ENCODE measurements at regions not wholly inside any gene's neighbourhood (a gene's known extent, or its start where the extent isn't known, plus 50 kb on each side); places are given as distances from the start of the nearest gene placed in this dataset.
A peak's percentile ranks its signal among the peaks of the same experiment; 100 is the strongest.

DNA sequence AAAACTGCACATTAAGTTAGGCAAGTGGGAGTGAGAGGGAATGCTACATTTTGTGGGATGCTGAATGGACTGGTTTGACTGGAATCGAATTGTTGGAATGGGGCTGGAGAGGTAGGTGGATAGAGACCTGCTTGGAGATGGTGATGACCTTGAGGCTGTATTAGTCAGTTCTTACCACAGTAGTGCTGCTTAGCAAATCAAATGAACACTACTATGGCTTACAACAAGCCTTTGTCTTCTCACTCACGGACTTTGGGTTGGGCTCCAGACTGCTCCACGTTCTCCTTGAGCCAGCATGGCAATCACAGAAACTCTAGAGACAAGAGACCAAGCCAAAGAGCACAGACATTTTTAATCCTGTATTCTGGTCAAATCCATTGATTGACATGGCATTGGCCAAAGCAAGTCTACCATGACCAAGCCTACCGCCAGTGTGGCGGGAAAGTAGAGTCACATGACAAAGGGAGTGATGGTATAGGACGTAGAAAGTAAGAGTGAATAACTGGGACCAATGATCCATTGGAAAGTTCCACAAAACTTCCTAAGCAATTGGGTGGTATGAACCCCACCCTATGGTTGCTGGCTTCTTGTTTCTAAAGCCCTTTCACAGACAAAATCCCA, 70.3 kb upstream of the FOXP4 start:
- 96% methylated on average over 4 of the region's 6 CpGs for WGBS (ENCODE audit: insufficient coverage)
- ChIA-PET POLR2A (no interaction called here), CTCF (interaction anchor here (0.9 to 1.6 kb wide), 2 partner anchors 19 to 113 kb away, joined by 3 to 4 read pairs; no protein-coding TSS in a partner anchor)
- DNase-seq, result no peak
- Histone ChIP-seq H3K27ac (ENCODE audit: insufficient read depth in 1 of 2, low read depth in 1 of 2, low read length in 2 of 2, poor library complexity in 1 of 2, severe bottlenecking in 2 of 2) (no peak overlapping the region), H3K9me3 (ENCODE audit: control extremely low read depth in 1 of 5, control insufficient read depth in 4 of 5, insufficient read depth in 2 of 5, low read depth in 1 of 5, low read length in 4 of 5) (no peaks in the 10 kb centered on the region), H3K36me3 (ENCODE audit: control insufficient read depth in 4 of 4, insufficient read depth in 4 of 4, low read length in 3 of 4) (no peaks in the 10 kb centered on the region), H3K27me3 (replicated peaks in 2 of 5; ENCODE audit: control insufficient read depth in 4 of 5, insufficient read depth in 5 of 5, low read length in 4 of 5) (peaks cover 0 to 48% (median 9%) of the 10 kb centered on the region in 5 experiments), H3K4me3 (ENCODE audit: control insufficient read depth in 1 of 7, extremely low read depth in 1 of 7, insufficient read depth in 4 of 7, low read depth in 2 of 7, low read length in 6 of 7) (no peak overlapping the region), H3K4me1 (ENCODE audit: control extremely low read depth in 1 of 4, control insufficient read depth in 4 of 4, insufficient read depth in 4 of 4, low read length in 3 of 4) (peaks cover 0 to under 1% (median 0%) of the 10 kb centered on the region in 4 experiments)

DNA sequence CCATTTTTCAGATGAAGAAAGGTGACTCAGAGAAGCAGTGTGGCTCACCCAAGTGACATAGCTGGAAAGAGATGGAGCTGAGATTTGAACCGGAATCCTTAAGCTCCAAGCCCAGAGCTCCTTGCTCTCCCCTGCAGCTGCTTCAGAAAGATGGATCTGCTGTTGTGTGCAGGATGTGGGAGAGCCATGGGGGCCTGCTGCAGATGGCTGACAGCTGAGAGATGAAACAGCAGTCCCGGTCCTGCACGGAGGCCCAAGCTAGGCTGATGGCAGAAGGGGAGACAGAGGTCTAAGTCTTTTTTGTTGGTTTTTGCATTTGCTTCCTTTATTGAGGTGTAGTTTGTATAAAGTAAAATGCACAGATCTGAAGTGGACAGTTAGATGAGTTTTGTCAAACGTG, 69.8 kb upstream of the FOXP4 start:
- WGBS (ENCODE audit: insufficient coverage), result 79% methylated on average over 2 of the region's 4 CpGs
- Histone ChIP-seq H3K4me1 (ENCODE audit: control extremely low read depth in 1 of 4, control insufficient read depth in 4 of 4, insufficient read depth in 4 of 4, low read length in 3 of 4) (no peaks in the 10 kb centered on the region), H3K27me3 (replicated peaks in 2 of 5; ENCODE audit: control insufficient read depth in 4 of 5, insufficient read depth in 5 of 5, low read length in 4 of 5) (peaks cover 0 to 42% (median 7%) of the 10 kb centered on the region in 5 experiments), H3K4me3 (ENCODE audit: control insufficient read depth in 1 of 7, extremely low read depth in 1 of 7, insufficient read depth in 4 of 7, low read depth in 2 of 7, low read length in 6 of 7) (no peak overlapping the region), H3K27ac (ENCODE audit: insufficient read depth in 1 of 2, low read depth in 1 of 2, low read length in 2 of 2, poor library complexity in 1 of 2, severe bottlenecking in 2 of 2) (no peak overlapping the region), H3K36me3 (ENCODE audit: control insufficient read depth in 4 of 4, insufficient read depth in 4 of 4, low read length in 3 of 4) (no peaks in the 10 kb centered on the region), H3K9me3 (ENCODE audit: control extremely low read depth in 1 of 5, control insufficient read depth in 4 of 5, insufficient read depth in 2 of 5, low read depth in 1 of 5, low read length in 4 of 5) (no peaks in the 10 kb centered on the region)
- ChIA-PET POLR2A (no interaction called here), CTCF (interaction anchor here (0.9 to 1.6 kb wide), 2 partner anchors 20 to 112 kb away, joined by 3 to 4 read pairs; no protein-coding TSS in a partner anchor)
- DNase-seq, result no peak

DNA sequence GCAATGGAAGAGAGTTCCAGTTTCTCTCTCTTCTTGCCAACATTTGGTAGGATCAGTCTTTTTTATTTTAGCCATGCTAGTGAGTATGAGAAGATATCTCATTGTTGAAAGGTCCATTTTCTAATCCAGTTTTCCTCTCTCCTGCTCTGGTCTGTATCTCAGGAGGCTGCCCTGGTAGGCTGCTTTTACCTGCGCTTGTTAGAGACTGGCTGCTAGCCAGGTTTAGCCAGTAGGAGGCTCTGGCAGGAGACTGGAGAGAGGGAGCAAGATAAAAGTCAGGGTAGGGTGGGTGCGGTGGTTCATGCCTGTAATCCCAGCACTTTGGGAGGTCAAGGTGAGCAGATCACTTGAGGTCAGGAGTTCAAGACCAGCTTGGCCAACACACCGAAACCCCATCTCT, 68.6 kb upstream of the FOXP4 start:
- H3K36me3 ChIP-seq (ENCODE audit: control insufficient read depth in 4 of 4, insufficient read depth in 4 of 4, low read length in 3 of 4), result no peaks in the 10 kb centered on the region
- DNase-seq, result no peak
- H3K27ac ChIP-seq (ENCODE audit: insufficient read depth in 1 of 2, low read depth in 1 of 2, low read length in 2 of 2, poor library complexity in 1 of 2, severe bottlenecking in 2 of 2), result no peak overlapping the region
- 94% methylated on average over 2 of the region's 3 CpGs for WGBS (ENCODE audit: insufficient coverage)
- ChIA-PET POLR2A (no interaction called here), CTCF (interaction anchor here (1.2 to 1.4 kb wide), 2 partner anchors 16 to 17 kb away, joined by 3 to 5 read pairs; no protein-coding TSS in a partner anchor)
- H3K9me3 ChIP-seq (ENCODE audit: control extremely low read depth in 1 of 5, control insufficient read depth in 4 of 5, insufficient read depth in 2 of 5, low read depth in 1 of 5, low read length in 4 of 5), result no peaks in the 10 kb centered on the region
- peaks cover 0 to 30% (median 3%) of the 10 kb centered on the region in 5 experiments for H3K27me3 ChIP-seq (replicated peaks in 2 of 5; ENCODE audit: control insufficient read depth in 4 of 5, insufficient read depth in 5 of 5, low read length in 4 of 5)
- no peaks in the 10 kb centered on the region for H3K4me1 ChIP-seq (ENCODE audit: control extremely low read depth in 1 of 4, control insufficient read depth in 4 of 4, insufficient read depth in 4 of 4, low read length in 3 of 4)
- no peak overlapping the region for H3K4me3 ChIP-seq (ENCODE audit: control insufficient read depth in 1 of 7, extremely low read depth in 1 of 7, insufficient read depth in 4 of 7, low read depth in 2 of 7, low read length in 6 of 7)

DNA sequence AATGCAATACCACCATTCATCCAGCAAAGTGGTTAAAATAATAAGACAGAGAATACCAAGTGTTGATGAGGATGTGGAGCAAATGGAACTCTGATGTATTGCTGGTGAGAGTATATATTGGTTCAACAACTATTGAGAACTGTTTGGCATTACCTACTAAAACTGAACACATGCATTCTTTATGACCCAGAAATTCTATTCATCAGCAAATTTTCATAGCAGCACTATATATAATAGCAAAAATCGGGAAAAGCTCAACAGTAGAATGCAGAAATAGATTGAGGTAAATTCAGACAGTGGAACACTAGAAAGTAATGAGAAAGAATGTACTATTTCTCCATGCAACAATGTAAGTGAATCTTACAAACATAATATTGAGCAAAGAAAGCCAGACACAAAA, 62.2 kb upstream of the FOXP4 start:
- no CpG with 5 or more reads among the region's 1 CpG for WGBS (ENCODE audit: insufficient coverage)
- Histone ChIP-seq H3K27me3 (replicated peaks in 2 of 5; ENCODE audit: control insufficient read depth in 4 of 5, insufficient read depth in 5 of 5, low read length in 4 of 5) (peaks cover 0 to 3% (median 2%) of the 10 kb centered on the region in 5 experiments), H3K9me3 (ENCODE audit: control extremely low read depth in 1 of 5, control insufficient read depth in 4 of 5, insufficient read depth in 2 of 5, low read depth in 1 of 5, low read length in 4 of 5) (no peaks in the 10 kb centered on the region), H3K4me3 (ENCODE audit: control insufficient read depth in 1 of 7, extremely low read depth in 1 of 7, insufficient read depth in 4 of 7, low read depth in 2 of 7, low read length in 6 of 7) (no peak overlapping the region), H3K36me3 (ENCODE audit: control insufficient read depth in 4 of 4, insufficient read depth in 4 of 4, low read length in 3 of 4) (no peaks in the 10 kb centered on the region), H3K4me1 (ENCODE audit: control extremely low read depth in 1 of 4, control insufficient read depth in 4 of 4, insufficient read depth in 4 of 4, low read length in 3 of 4) (peaks cover 0 to 6% (median 1%) of the 10 kb centered on the region in 4 experiments), H3K27ac (ENCODE audit: insufficient read depth in 1 of 2, low read depth in 1 of 2, low read length in 2 of 2, poor library complexity in 1 of 2, severe bottlenecking in 2 of 2) (no peak overlapping the region)
- ChIA-PET CTCF (no interaction called here), POLR2A (no interaction called here)
- DNase-seq, result no peak

DNA sequence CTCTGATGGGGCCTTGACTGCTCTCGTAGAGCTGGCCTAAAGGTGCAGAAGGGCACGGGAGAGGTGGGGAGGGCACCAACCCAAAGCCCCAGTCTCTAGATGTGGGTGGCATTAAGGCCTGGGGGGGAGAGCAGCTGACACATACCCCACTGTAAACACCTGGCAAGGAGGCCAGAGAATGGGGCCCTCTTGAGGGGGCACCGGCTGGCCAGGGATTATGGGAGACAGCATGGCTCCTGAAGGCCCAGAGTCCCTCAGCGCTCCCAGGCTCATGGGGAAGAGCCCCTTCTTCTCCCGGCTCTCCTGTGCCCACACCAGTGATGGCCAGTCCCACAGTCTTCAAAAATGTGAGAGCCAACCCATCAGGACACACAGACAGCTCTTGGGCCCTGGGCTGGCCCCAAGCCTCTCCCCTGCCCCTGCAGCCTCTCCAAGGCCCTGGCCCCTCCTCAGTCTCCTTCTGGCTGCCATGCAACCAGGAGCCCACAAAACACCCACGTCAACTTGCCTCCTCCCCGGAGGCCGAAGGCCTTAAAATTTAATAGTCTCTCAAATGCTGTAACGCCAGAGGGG, 58.2 kb upstream of the FOXP4 start:
- CTCF ChIA-PET, result no interaction called here

DNA sequence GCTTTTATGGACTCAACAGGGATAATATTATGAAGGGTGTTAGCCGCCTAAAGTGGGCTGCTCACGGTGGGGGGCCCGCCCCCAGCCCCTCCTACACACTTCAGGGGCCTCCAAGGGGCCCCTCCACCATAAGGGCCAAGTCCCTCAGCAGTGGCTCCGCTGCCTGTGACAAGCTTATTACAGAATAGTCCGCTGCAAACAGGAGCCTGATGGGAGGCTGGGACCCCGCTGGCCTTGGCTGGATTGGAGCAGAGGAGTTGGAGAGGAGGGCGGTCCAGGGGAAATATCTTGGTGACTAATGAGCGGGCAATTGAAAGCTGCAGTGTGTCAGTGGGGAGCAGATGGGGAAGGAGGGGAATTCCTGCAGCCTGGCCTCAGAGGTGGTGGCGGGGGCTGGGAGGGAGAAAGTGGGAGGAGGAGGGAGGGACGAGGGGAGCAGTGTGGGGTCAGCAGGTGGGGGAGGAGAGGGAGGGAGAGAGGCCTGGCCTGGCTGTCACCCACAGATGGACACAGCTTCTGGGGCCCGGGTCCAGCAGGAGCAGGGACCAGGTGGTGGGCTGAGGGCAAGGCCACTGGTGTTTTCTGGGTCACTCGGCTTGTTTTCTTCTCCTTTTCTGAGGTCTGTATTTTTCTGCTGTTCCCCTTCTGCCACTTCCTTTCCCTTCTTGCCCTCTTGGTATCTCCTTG, 57.6 kb upstream of the FOXP4 start:
- ChIA-PET CTCF (interaction anchor here (0.6 kb wide), 1 partner anchor 32 kb away, joined by 3 read pairs; no protein-coding TSS in a partner anchor), POLR2A (no interaction called here)
- WGBS (ENCODE audit: insufficient coverage), result 82% methylated on average over 10 of the region's 12 CpGs
- Histone ChIP-seq H3K27ac (ENCODE audit: insufficient read depth in 1 of 2, low read depth in 1 of 2, low read length in 2 of 2, poor library complexity in 1 of 2, severe bottlenecking in 2 of 2) (no peak overlapping the region), H3K27me3 (replicated peaks in 2 of 5; ENCODE audit: control insufficient read depth in 4 of 5, insufficient read depth in 5 of 5, low read length in 4 of 5) (peaks cover 0 to 24% (median 3%) of the 10 kb centered on the region in 5 experiments), H3K9me3 (ENCODE audit: control extremely low read depth in 1 of 5, control insufficient read depth in 4 of 5, insufficient read depth in 2 of 5, low read depth in 1 of 5, low read length in 4 of 5) (no peaks in the 10 kb centered on the region), H3K4me1 (ENCODE audit: control extremely low read depth in 1 of 4, control insufficient read depth in 4 of 4, insufficient read depth in 4 of 4, low read length in 3 of 4) (peaks cover 0 to 7% (median 3%) of the 10 kb centered on the region in 4 experiments), H3K36me3 (ENCODE audit: control insufficient read depth in 4 of 4, insufficient read depth in 4 of 4, low read length in 3 of 4) (no peaks in the 10 kb centered on the region), H3K4me3 (ENCODE audit: control insufficient read depth in 1 of 7, extremely low read depth in 1 of 7, insufficient read depth in 4 of 7, low read depth in 2 of 7, low read length in 6 of 7) (no peak overlapping the region)
- peak in 2 of 3 donors; percentile 10 to 29 for DNase-seq

More for the DNA sequence above, 58.2 kb upstream of the FOXP4 start:
- Histone ChIP-seq H3K9me3 (ENCODE audit: control extremely low read depth in 1 of 5, control insufficient read depth in 4 of 5, insufficient read depth in 2 of 5, low read depth in 1 of 5, low read length in 4 of 5) (no peaks in the 10 kb centered on the region), H3K27me3 (replicated peaks in 2 of 5; ENCODE audit: control insufficient read depth in 4 of 5, insufficient read depth in 5 of 5, low read length in 4 of 5) (peaks cover 0 to 19% (median 3%) of the 10 kb centered on the region in 5 experiments), H3K4me3 (ENCODE audit: control insufficient read depth in 1 of 7, extremely low read depth in 1 of 7, insufficient read depth in 4 of 7, low read depth in 2 of 7, low read length in 6 of 7) (no peak overlapping the region), H3K36me3 (ENCODE audit: control insufficient read depth in 4 of 4, insufficient read depth in 4 of 4, low read length in 3 of 4) (no peaks in the 10 kb centered on the region), H3K27ac (ENCODE audit: insufficient read depth in 1 of 2, low read depth in 1 of 2, low read length in 2 of 2, poor library complexity in 1 of 2, severe bottlenecking in 2 of 2) (no peak overlapping the region), H3K4me1 (ENCODE audit: control extremely low read depth in 1 of 4, control insufficient read depth in 4 of 4, insufficient read depth in 4 of 4, low read length in 3 of 4) (peaks cover 0 to 7% (median 3%) of the 10 kb centered on the region in 4 experiments)
- DNase-seq, result no peak
- WGBS (ENCODE audit: insufficient coverage), result 90% methylated on average over 4 of the region's 9 CpGs
- POLR2A ChIA-PET, result no interaction called here

All from common myeloid progenitor, CD34-positive (primary cell).